ENCODE measurements at regions not wholly inside any gene's neighbourhood (a gene's known extent, or its start where the extent isn't known, plus 50 kb on each side); places are given as distances from the start of the nearest gene placed in this dataset.

DNA sequence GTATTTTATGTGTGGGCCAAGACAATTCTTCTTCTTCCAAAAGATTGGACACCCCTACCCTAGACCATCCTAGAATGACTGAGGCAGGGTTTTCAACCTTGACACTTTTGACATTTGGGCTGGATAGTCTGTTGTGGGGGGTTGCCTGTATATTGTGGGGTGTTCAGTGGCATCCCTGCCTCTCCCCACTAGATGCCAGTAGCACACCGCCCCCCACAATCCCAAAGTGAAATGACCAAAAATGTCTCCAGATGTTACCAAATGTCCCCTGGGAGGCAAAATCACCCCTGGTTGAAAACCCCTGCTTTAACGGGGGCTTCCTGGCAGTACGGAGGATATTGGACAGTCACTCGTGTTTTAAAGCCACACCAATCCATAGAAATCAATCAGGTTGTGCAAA, 219.6 kb downstream of the PHETA1 start:
- TF ChIP-seq CREB1 (IDR thresholded peaks at IDR 0.05; ENCODE audit: low read depth) (no peak), EP300 (IDR thresholded peaks at IDR 0.05; ENCODE audit: borderline replicate concordance) (no peak), CEBPB (IDR thresholded peaks at IDR 0.05) (no peak), TAF1 (IDR thresholded peaks at IDR 0.05; ENCODE audit: low read depth) (no peak), RAD21 (IDR thresholded peaks at IDR 0.05; ENCODE audit: low read depth) (peak; percentile 31; the same call in 1 of the 2 replicates), TCF12 (IDR thresholded peaks at IDR 0.05; ENCODE audit: low read depth) (no peak), EGR1 (IDR thresholded peaks at IDR 0.05) (no peak), YY1 (IDR thresholded peaks at IDR 0.05; ENCODE audit: low read depth) (no peak), NFIC (IDR thresholded peaks at IDR 0.05) (no peak), ZBTB7A (IDR thresholded peaks at IDR 0.05; ENCODE audit: low read depth) (no peak)
- TF ChIP-seq, protein P1, sequence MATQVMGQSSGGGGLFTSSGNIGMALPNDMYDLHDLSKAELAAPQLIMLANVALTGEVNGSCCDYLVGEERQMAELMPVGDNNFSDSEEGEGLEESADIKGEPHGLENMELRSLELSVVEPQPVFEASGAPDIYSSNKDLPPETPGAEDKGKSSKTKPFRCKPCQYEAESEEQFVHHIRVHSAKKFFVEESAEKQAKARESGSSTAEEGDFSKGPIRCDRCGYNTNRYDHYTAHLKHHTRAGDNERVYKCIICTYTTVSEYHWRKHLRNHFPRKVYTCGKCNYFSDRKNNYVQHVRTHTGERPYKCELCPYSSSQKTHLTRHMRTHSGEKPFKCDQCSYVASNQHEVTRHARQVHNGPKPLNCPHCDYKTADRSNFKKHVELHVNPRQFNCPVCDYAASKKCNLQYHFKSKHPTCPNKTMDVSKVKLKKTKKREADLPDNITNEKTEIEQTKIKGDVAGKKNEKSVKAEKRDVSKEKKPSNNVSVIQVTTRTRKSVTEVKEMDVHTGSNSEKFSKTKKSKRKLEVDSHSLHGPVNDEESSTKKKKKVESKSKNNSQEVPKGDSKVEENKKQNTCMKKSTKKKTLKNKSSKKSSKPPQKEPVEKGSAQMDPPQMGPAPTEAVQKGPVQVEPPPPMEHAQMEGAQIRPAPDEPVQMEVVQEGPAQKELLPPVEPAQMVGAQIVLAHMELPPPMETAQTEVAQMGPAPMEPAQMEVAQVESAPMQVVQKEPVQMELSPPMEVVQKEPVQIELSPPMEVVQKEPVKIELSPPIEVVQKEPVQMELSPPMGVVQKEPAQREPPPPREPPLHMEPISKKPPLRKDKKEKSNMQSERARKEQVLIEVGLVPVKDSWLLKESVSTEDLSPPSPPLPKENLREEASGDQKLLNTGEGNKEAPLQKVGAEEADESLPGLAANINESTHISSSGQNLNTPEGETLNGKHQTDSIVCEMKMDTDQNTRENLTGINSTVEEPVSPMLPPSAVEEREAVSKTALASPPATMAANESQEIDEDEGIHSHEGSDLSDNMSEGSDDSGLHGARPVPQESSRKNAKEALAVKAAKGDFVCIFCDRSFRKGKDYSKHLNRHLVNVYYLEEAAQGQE (IDR thresholded peaks at IDR 0.05; ENCODE audit: low read depth), result no peak
- TF ChIP-seq, protein P2, sequence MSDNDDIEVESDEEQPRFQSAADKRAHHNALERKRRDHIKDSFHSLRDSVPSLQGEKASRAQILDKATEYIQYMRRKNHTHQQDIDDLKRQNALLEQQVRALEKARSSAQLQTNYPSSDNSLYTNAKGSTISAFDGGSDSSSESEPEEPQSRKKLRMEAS (IDR thresholded peaks at IDR 0.05), result no peak
- TF ChIP-seq, protein P3, sequence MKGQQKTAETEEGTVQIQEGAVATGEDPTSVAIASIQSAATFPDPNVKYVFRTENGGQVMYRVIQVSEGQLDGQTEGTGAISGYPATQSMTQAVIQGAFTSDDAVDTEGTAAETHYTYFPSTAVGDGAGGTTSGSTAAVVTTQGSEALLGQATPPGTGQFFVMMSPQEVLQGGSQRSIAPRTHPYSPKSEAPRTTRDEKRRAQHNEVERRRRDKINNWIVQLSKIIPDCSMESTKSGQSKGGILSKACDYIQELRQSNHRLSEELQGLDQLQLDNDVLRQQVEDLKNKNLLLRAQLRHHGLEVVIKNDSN (IDR thresholded peaks at IDR 0.05), result no peak

Measured in Ishikawa (cell line).